Suprapubic skin (tissue), 4 donors: ENCODE measurements at regions not wholly inside any gene's neighbourhood (a gene's known extent, or its start where the extent isn't known, plus 50 kb on each side); places are given as distances from the start of the nearest gene placed in this dataset.

Experiments used
- DNase-seq, 2 donors: peaks; one replicate each; pipeline ENCODE4 v3.0.0-alpha.2; 2019; ENCODE audit warnings: low spot score in 2 of 2
- H3K27ac ChIP-seq: fragments of 200-600 bp; sonication (generic); one replicate; pipeline ENCODE4 v1.5.1; 2019
- H3K27me3 ChIP-seq: fragments of 200-600 bp; sonication (generic); one replicate; pipeline ENCODE4 v1.5.1; 2019
- H3K36me3 ChIP-seq: fragments of 200-600 bp; sonication (generic); one replicate; pipeline ENCODE4 v1.5.1; 2019
- H3K4me1 ChIP-seq: fragments of 200-600 bp; sonication (generic); one replicate; pipeline ENCODE4 v1.5.1; 2019
- H3K4me3 ChIP-seq: fragments of 200-600 bp; sonication (generic); one replicate; pipeline ENCODE4 v1.5.1; 2019; ENCODE audit warnings: mild to moderate bottlenecking
- H3K9me3 ChIP-seq: fragments of 200-600 bp; sonication (generic); one replicate; pipeline ENCODE4 v1.5.1; 2019
- EP300 ChIP-seq: sonication (generic); formaldehyde crosslinking; IDR thresholded peaks from one replicate; pipeline ENCODE4 v1.6.1; 2017; ENCODE audit warnings: antibody characterized with exemption
- POLR2A ChIP-seq, 2 donors: fragments of 450-650 bp; IDR thresholded peaks; one replicate each; pipeline ENCODE4 v1.6.1; 2017; ENCODE audit warnings: antibody characterized with exemption in 2 of 2, mild to moderate bottlenecking in 2 of 2, moderate library complexity in 2 of 2
- POLR2AphosphoS5 ChIP-seq, 3 donors: sonication (generic); formaldehyde crosslinking; IDR thresholded peaks; one replicate each; pipeline ENCODE4 v1.6.1; 2017; ENCODE audit warnings: antibody characterized with exemption in 3 of 3
- WGBS: methylation state at CpG from one replicate; pipeline ENCODE4 v1.1.5; 2018; 5-methylcytosine and 5-hydroxymethylcytosine counted together
- TF ChIP-seq, protein P1 (sequence below), 2 donors: fragments of 200-600 bp in 1 of 2; fragments of 450-650 bp in 1 of 2; sonication (generic) in 1 of 2; IDR thresholded peaks; one replicate each; pipeline ENCODE4 v1.5.1; 2016 to 2019; ENCODE audit warnings: antibody characterized with exemption in 2 of 2, mild to moderate bottlenecking in 1 of 2, moderate library complexity in 1 of 2

DNA sequence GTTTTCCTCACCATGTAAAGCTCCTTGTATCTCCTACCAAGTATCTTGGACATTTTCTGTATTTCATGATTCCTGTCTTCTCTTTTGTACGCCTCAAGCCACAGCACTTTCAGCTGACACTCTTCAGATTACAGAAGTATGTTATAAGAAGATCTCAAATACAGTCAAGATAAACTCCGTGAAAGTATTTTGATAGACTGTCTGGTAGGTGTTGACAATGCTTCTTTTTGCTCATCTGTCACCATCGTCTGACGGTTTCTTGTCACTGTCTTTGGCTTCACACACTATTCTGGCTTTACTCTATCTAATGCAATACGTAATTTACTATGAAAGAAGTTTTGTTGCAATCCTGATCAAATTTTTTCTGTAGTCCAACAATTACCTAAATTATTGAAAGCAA, 294.5 kb upstream of the CDH12 start:
- Histone ChIP-seq H3K4me1 (no peaks in the 10 kb centered on the region), H3K4me3 (no peak overlapping the region), H3K27me3 (no peaks in the 10 kb centered on the region), H3K9me3 (no peaks in the 10 kb centered on the region), H3K27ac (no peak overlapping the region), H3K36me3 (no peaks in the 10 kb centered on the region)
- no peak for DNase-seq
- no peak for TF ChIP-seq POLR2AphosphoS5 (IDR thresholded peaks at IDR 0.05)
- TF ChIP-seq POLR2A (IDR thresholded peaks at IDR 0.05), result no peak
- TF ChIP-seq, protein P1, sequence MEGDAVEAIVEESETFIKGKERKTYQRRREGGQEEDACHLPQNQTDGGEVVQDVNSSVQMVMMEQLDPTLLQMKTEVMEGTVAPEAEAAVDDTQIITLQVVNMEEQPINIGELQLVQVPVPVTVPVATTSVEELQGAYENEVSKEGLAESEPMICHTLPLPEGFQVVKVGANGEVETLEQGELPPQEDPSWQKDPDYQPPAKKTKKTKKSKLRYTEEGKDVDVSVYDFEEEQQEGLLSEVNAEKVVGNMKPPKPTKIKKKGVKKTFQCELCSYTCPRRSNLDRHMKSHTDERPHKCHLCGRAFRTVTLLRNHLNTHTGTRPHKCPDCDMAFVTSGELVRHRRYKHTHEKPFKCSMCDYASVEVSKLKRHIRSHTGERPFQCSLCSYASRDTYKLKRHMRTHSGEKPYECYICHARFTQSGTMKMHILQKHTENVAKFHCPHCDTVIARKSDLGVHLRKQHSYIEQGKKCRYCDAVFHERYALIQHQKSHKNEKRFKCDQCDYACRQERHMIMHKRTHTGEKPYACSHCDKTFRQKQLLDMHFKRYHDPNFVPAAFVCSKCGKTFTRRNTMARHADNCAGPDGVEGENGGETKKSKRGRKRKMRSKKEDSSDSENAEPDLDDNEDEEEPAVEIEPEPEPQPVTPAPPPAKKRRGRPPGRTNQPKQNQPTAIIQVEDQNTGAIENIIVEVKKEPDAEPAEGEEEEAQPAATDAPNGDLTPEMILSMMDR (IDR thresholded peaks at IDR 0.05), result no peak
- no peak for TF ChIP-seq EP300
- WGBS, result 92% methylated on average over 5 of the region's 5 CpGs

DNA sequence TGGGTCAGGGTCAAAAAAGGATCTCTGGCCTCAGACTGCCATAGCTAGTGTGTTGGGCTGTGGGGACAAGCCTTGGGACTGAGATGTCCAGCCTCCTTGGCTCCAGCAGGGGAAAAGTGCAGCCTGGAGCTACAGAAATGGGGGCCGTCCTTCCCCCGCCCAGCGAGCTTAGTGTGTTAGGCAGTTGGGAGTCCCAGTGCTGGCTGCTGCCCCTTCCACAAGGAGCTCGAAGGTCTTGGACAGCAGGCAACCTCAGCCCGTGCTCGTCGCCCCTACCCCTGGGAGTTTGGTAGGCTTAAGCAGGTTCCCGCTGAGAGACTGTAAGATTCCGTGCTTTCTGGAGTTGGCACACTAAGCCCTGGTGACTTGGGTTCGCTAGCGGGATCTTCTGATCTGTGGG, 293.0 kb upstream of the CDH12 start:
- no peak overlapping the region for H3K4me3 ChIP-seq
- H3K4me1 ChIP-seq, result no peaks in the 10 kb centered on the region
- no peaks in the 10 kb centered on the region for H3K9me3 ChIP-seq
- H3K36me3 ChIP-seq, result no peaks in the 10 kb centered on the region
- no peak overlapping the region for H3K27ac ChIP-seq
- no peak for DNase-seq
- no peak for TF ChIP-seq POLR2A (IDR thresholded peaks at IDR 0.05)
- no peak for TF ChIP-seq EP300
- TF ChIP-seq, protein P1 (IDR thresholded peaks at IDR 0.05), result no peak
- TF ChIP-seq POLR2AphosphoS5 (IDR thresholded peaks at IDR 0.05), result no peak
- no peaks in the 10 kb centered on the region for H3K27me3 ChIP-seq
- 100% methylated on average over 2 of the region's 11 CpGs for WGBS

- whole genome bisulfite sequencing, result 6% methylated on average over 4 of the region's 4 CpGs
- Histone ChIP-seq H3K4me1 (no peaks in the 10 kb centered on the region), H3K9me3 (no peaks in the 10 kb centered on the region), H3K27ac (no peak overlapping the region), H3K4me3 (no peak overlapping the region), H3K27me3 (no peaks in the 10 kb centered on the region), H3K36me3 (no peaks in the 10 kb centered on the region)
- no peak for DNase-seq
- TF ChIP-seq POLR2A (IDR thresholded peaks at IDR 0.05) (no peak), EP300 (no peak), POLR2AphosphoS5 (IDR thresholded peaks at IDR 0.05) (no peak)
- TF ChIP-seq, protein P1 (IDR thresholded peaks at IDR 0.05), result peak in 1 of 2 donors; percentile 18
These were observed 286.4 kb upstream of the CDH12 start for GRCh38 chr5:23139338-23140171.

DNA sequence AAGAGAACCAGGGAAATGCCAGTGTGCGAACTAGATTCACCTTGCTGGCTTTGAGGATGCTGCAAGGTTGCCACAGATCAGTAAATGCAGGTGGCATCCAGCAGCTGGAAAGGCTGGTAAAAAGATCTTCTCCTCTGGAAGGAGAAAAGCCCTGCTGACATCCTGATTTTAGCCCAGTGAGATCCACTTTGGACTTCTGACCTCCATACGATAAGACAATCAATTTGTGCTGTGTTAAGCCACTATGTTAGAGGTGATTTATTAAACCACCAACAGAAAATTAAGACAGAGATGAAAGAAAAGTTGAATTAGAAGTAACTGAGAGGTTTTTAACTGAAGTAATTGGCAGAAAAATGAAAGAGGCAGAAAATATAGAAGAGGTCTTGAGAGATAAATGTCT, 283.8 kb upstream of the CDH12 start:
- no peak for DNase-seq
- Histone ChIP-seq H3K36me3 (no peaks in the 10 kb centered on the region), H3K4me1 (no peaks in the 10 kb centered on the region), H3K27me3 (no peaks in the 10 kb centered on the region), H3K27ac (no peak overlapping the region), H3K9me3 (no peaks in the 10 kb centered on the region), H3K4me3 (no peak overlapping the region)
- no peak for TF ChIP-seq EP300
- TF ChIP-seq, protein P1 (IDR thresholded peaks at IDR 0.05), result no peak
- TF ChIP-seq POLR2AphosphoS5 (IDR thresholded peaks at IDR 0.05), result no peak
- no peak for TF ChIP-seq POLR2A (IDR thresholded peaks at IDR 0.05)
- 83% methylated on average over 2 of the region's 2 CpGs for WGBS

GRCh38 chr5:23132231-23132630, 279.1 kb upstream of the CDH12 start:
- DNase-seq, result no peak
- TF ChIP-seq, protein P1 (IDR thresholded peaks at IDR 0.05), result no peak
- no peak for TF ChIP-seq EP300
- Histone ChIP-seq H3K27me3 (no peaks in the 10 kb centered on the region), H3K4me1 (no peaks in the 10 kb centered on the region), H3K9me3 (no peaks in the 10 kb centered on the region), H3K27ac (no peak overlapping the region), H3K4me3 (no peak overlapping the region), H3K36me3 (no peaks in the 10 kb centered on the region)
- WGBS, result 90% methylated on average over 2 of the region's 2 CpGs
